IMR-90 (cell line): ENCODE measurements at regions not wholly inside any gene's neighbourhood (a gene's known extent, or its start where the extent isn't known, plus 50 kb on each side); places are given as distances from the start of the nearest gene placed in this dataset.

Experiments used
- ATAC-seq: fragments of 200-7000 bp; cut with Tn5 transposase; 2 replicates; pipeline ENCODE4 v1.9.1; 2020; ENCODE audit warnings: low read depth, mild to moderate bottlenecking, moderate library complexity
- BruUV-seq: library from RNA; stranded (reverse); fragments of 400-500 nt; replicated peaks from 2 replicates; lab custom pipeline; 2021; lab: Mats Ljungman, UMichigan
- CTCF ChIA-PET: fragments of 300-600 bp; formaldehyde crosslinking; extraction: SDS; loops from one replicate; lab custom pipeline; 2021; ENCODE audit warnings: antibody characterized with exemption; lab: Yijun Ruan, JAX
- POLR2A ChIA-PET: fragments of 300-600 bp; sonication (Branson Sonifier 250); formaldehyde crosslinking; loops from one replicate; lab custom pipeline; 2022; ENCODE audit warnings: antibody characterized with exemption; ENCODE audit not compliant: unreplicated experiment; lab: Charles Lee
- DNase-seq: peaks from one replicate; pipeline ENCODE4 v3.0.0; 2013
- H2AFZ ChIP-seq: replicated peaks from 2 replicates; pipeline ENCODE3; 2013; ENCODE audit warnings: low read length, mild to moderate bottlenecking; ENCODE audit not compliant: poor library complexity
- H2AK5ac ChIP-seq: 2 replicates; pipeline ENCODE4 v1.6.1; 2013; ENCODE audit warnings: low read depth, low read length, inconsistent platforms
- H2AK9ac ChIP-seq: replicated peaks from 2 replicates; pipeline ENCODE3; 2013; ENCODE audit warnings: mild to moderate bottlenecking, low read depth, low read length, moderate library complexity; ENCODE audit not compliant: poor library complexity
- H2BK120ac ChIP-seq: 2 replicates; pipeline ENCODE4 v1.6.1; 2013; ENCODE audit warnings: low read depth, low read length, inconsistent platforms
- H2BK15ac ChIP-seq: 3 replicates; pipeline ENCODE4 v1.6.1; 2013; ENCODE audit warnings: low read depth, low read length, inconsistent platforms
- H2BK20ac ChIP-seq: 2 replicates; pipeline ENCODE4 v1.6.1; 2013; ENCODE audit warnings: low read depth, mild to moderate bottlenecking, inconsistent platforms, low read length, moderate library complexity
- H2BK5ac ChIP-seq: 2 replicates; pipeline ENCODE4 v1.6.1; 2013; ENCODE audit warnings: mild to moderate bottlenecking, low read depth, low read length, inconsistent platforms; ENCODE audit not compliant: poor library complexity, severe bottlenecking
- H3K14ac ChIP-seq: replicated peaks from 2 replicates; pipeline ENCODE4 v1.6.1; 2013; ENCODE audit warnings: low read depth, low read length, inconsistent platforms
- H3K18ac ChIP-seq: 2 replicates; pipeline ENCODE4 v1.6.1; 2013; ENCODE audit warnings: low read depth, low read length, control low read depth
- H3K23ac ChIP-seq: 2 replicates; pipeline ENCODE4 v1.6.1; 2013; ENCODE audit warnings: low read depth, low read length, inconsistent platforms
- H3K27ac ChIP-seq: 2 replicates; pipeline ENCODE4 v1.5.1; 2013; ENCODE audit warnings: mild to moderate bottlenecking, control low read depth, low read length; ENCODE audit not compliant: insufficient read depth
- H3K27me3 ChIP-seq: 2 replicates; pipeline ENCODE4 v1.6.1; 2013; ENCODE audit warnings: low read length; ENCODE audit not compliant: control insufficient read depth, insufficient read depth
- H3K36me3 ChIP-seq: 2 replicates; pipeline ENCODE4 v1.6.1; 2013; ENCODE audit warnings: low read length, mixed read lengths; ENCODE audit not compliant: control insufficient read depth, insufficient read depth
- H3K4ac ChIP-seq: 2 replicates; pipeline ENCODE4 v1.6.1; 2013; ENCODE audit warnings: low read depth, low read length, inconsistent platforms
- H3K4me1 ChIP-seq: 2 replicates; pipeline ENCODE4 v1.6.1; 2013; ENCODE audit warnings: low read length, mixed read lengths; ENCODE audit not compliant: control insufficient read depth, insufficient read depth
- H3K4me2 ChIP-seq: 2 replicates; pipeline ENCODE4 v1.6.1; 2013; ENCODE audit warnings: low read depth, mild to moderate bottlenecking, control low read depth, low read length, moderate library complexity
- H3K4me3 ChIP-seq: 2 replicates; pipeline ENCODE4 v1.5.1; 2013; ENCODE audit warnings: low read depth, mild to moderate bottlenecking, control low read depth, low read length, moderate library complexity; ENCODE audit not compliant: insufficient read depth
- H3K56ac ChIP-seq: 2 replicates; pipeline ENCODE4 v1.6.1; 2013; ENCODE audit warnings: low read length, inconsistent platforms; ENCODE audit not compliant: insufficient read depth; ENCODE audit errors: extremely low read depth
- H3K79me1 ChIP-seq, 2 experiments: 2 replicates each; pipeline ENCODE4 v1.6.1; 2013; ENCODE audit warnings: low read length in 2 of 2, inconsistent platforms in 1 of 2, low read depth in 1 of 2
- H3K9ac ChIP-seq: 2 replicates; pipeline ENCODE4 v1.6.1; 2013; ENCODE audit warnings: low read depth, low read length, control low read depth
- H3K9me1 ChIP-seq: 2 replicates; pipeline ENCODE4 v1.6.1; 2013; ENCODE audit warnings: low read length, inconsistent platforms; ENCODE audit not compliant: insufficient read depth
- H3K9me3 ChIP-seq: 2 replicates; pipeline ENCODE4 v1.6.1; 2013; ENCODE audit warnings: low read length; ENCODE audit not compliant: control insufficient read depth, insufficient read depth
- H4K20me1 ChIP-seq: 2 replicates; pipeline ENCODE4 v1.6.1; 2013; ENCODE audit warnings: low read length, inconsistent platforms; ENCODE audit not compliant: insufficient read depth
- H4K5ac ChIP-seq: 2 replicates; pipeline ENCODE4 v1.6.1; 2013; ENCODE audit warnings: mild to moderate bottlenecking, low read depth, low read length, control low read depth
- H4K8ac ChIP-seq, 2 experiments: 2 replicates each; pipeline ENCODE4 v1.6.1; 2013; ENCODE audit warnings: low read depth in 2 of 2, low read length in 2 of 2, control low read depth in 1 of 2, inconsistent platforms in 1 of 2
- H4K91ac ChIP-seq: 2 replicates; pipeline ENCODE4 v1.6.1; 2013; ENCODE audit warnings: low read depth, low read length, inconsistent platforms; ENCODE audit not compliant: insufficient read depth
- BHLHE40 ChIP-seq: fragments of 150-350 bp; IDR thresholded peaks from 2 replicates; pipeline ENCODE4 v1.6.1; 2016; ENCODE audit warnings: mild to moderate bottlenecking, low read depth, low read length
- CEBPB ChIP-seq: IDR thresholded peaks from 2 replicates; pipeline ENCODE4 v1.6.1; 2012; ENCODE audit warnings: low read depth, low read length, improper control_type of control experiment
- MXI1 ChIP-seq: IDR thresholded peaks from 2 replicates; pipeline ENCODE4 v1.6.1; 2012; ENCODE audit warnings: low read depth, mild to moderate bottlenecking, low read length, moderate library complexity, borderline replicate concordance
- POLR2A ChIP-seq: IDR thresholded peaks from 2 replicates; pipeline ENCODE4 v1.6.1; 2012; ENCODE audit warnings: mild to moderate bottlenecking, low read depth, low read length
- RAD21 ChIP-seq: IDR thresholded peaks from 2 replicates; pipeline ENCODE4 v1.6.1; 2012; ENCODE audit warnings: low read length, improper control_type of control experiment
- RFX5 ChIP-seq: IDR thresholded peaks from 2 replicates; pipeline ENCODE4 v1.8.0; 2012; ENCODE audit warnings: low read depth, mild to moderate bottlenecking, low read length, moderate library complexity
- WGBS, 2 experiments: methylation state at CpG; one replicate each; pipeline versions ENCODE4 v1.1.5 to v1.1.7; 2013; ENCODE audit warnings: missing lambda C conversion rate in 2 of 2; ENCODE audit not compliant: insufficient read length in 1 of 2; ENCODE audit errors: extremely low coverage in 2 of 2; 5-methylcytosine and 5-hydroxymethylcytosine counted together
- dilution Hi-C: fragments of 300-500 bp; cut with HindIII; formaldehyde crosslinking; loops from one replicate; pipeline ENCODE4 v1.14.3; 2018; ENCODE audit warnings: low sequenced_read_pairs; ENCODE audit not compliant: unreplicated experiment
- in situ Hi-C: fragments of 300-500 bp; cut with MboI; formaldehyde crosslinking; loops from 3 replicates; pipeline ENCODE4 v1.14.3; 2019; ENCODE audit warnings: low sequenced_read_pairs, inconsistent platforms, mixed read lengths
- intact Hi-C: fragments of 100-400 bp; cut with micrococcal nuclease; formaldehyde crosslinking; loops from 2 replicates; pipeline ENCODE4 v1.10.0; 2022
- TF ChIP-seq, protein P1 (sequence below): fragments of 150-350 bp; IDR thresholded peaks from 2 replicates; pipeline ENCODE4 v1.6.1; 2017; ENCODE audit warnings: mild to moderate bottlenecking, antibody characterized with exemption, low read length, low read depth
- TF ChIP-seq, protein P2 (sequence below): conservative IDR thresholded peaks from 2 replicates; pipeline ENCODE4 v1.5.1; 2012; ENCODE audit warnings: mild to moderate bottlenecking, low read depth, low read length, improper control_type of control experiment

DNA sequence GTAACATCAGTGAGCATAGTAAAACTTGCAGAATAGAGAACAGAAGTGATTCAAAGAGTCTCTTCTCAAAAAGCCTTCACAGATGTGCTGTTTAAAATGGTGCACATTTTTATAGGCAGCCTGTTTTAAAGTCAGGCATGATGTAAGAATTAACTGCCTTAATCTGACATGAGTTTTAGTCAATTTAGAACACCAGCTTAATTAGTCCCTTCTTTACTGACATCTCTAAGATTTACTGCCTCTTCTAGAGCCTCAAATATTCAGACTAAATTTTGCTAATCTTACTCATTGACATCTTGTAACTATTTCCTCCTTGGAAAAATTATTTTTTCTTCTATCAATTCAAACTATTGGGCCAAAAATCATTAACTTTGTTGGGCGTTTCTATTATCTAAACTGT lies 782.5 kb downstream of the C12orf50 start:
- in situ Hi-C loops: no loop called here
- Histone ChIP-seq H3K9ac (no peak overlapping the region), H3K4me3 (no peak overlapping the region), H4K20me1 (no peaks in the 10 kb centered on the region), H3K36me3 (no peaks in the 10 kb centered on the region), H2BK15ac (no peak overlapping the region), H2BK20ac (no peak overlapping the region), H2AK9ac (no peak overlapping the region), H3K4ac (no peak overlapping the region), H4K5ac (no peak overlapping the region), H3K79me1 (no peaks in the 10 kb centered on the region), H2AFZ (no peak overlapping the region), H3K27me3 (no peaks in the 10 kb centered on the region), H2AK5ac (no peak overlapping the region), H3K14ac (no peak overlapping the region), H2BK5ac (no peak overlapping the region), H3K9me3 (no peaks in the 10 kb centered on the region), H3K4me2 (no peak overlapping the region), H4K8ac (no peak overlapping the region), H3K4me1 (no peaks in the 10 kb centered on the region), H3K18ac (no peak overlapping the region), H4K91ac (no peak overlapping the region), H3K9me1 (no peaks in the 10 kb centered on the region; the same call in 1 of the 2 replicates), H3K23ac (no peak overlapping the region), H3K27ac (no peak overlapping the region), H2BK120ac (no peak overlapping the region), H3K56ac (no peak overlapping the region)
- intact Hi-C loops: no loop called here
- no peak for DNase-seq
- TF ChIP-seq MXI1: no peak
- no peak for TF ChIP-seq RAD21
- TF ChIP-seq BHLHE40: no peak
- TF ChIP-seq POLR2A: no peak
- no peak for TF ChIP-seq RFX5
- TF ChIP-seq, protein P1, sequence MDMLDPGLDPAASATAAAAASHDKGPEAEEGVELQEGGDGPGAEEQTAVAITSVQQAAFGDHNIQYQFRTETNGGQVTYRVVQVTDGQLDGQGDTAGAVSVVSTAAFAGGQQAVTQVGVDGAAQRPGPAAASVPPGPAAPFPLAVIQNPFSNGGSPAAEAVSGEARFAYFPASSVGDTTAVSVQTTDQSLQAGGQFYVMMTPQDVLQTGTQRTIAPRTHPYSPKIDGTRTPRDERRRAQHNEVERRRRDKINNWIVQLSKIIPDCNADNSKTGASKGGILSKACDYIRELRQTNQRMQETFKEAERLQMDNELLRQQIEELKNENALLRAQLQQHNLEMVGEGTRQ: no peak
- TF ChIP-seq, protein P2, sequence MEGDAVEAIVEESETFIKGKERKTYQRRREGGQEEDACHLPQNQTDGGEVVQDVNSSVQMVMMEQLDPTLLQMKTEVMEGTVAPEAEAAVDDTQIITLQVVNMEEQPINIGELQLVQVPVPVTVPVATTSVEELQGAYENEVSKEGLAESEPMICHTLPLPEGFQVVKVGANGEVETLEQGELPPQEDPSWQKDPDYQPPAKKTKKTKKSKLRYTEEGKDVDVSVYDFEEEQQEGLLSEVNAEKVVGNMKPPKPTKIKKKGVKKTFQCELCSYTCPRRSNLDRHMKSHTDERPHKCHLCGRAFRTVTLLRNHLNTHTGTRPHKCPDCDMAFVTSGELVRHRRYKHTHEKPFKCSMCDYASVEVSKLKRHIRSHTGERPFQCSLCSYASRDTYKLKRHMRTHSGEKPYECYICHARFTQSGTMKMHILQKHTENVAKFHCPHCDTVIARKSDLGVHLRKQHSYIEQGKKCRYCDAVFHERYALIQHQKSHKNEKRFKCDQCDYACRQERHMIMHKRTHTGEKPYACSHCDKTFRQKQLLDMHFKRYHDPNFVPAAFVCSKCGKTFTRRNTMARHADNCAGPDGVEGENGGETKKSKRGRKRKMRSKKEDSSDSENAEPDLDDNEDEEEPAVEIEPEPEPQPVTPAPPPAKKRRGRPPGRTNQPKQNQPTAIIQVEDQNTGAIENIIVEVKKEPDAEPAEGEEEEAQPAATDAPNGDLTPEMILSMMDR: no peak
- TF ChIP-seq CEBPB: no peak
- ATAC-seq: no peak
- ChIA-PET POLR2A (no interaction called here), CTCF (no interaction called here)
- BruUV-seq: no TSS peak
- WGBS, 2 experiments: no CpG with 5 or more reads among the region's 1 CpG
- dilution Hi-C loops: no loop called here
